HG03460 (cell line): ENCODE measurements at regions not wholly inside any gene's neighbourhood (a gene's known extent, or its start where the extent isn't known, plus 50 kb on each side); places are given as distances from the start of the nearest gene placed in this dataset.

Experiments used
- ATAC-seq: cut with Tn5 transposase; IDR thresholded peaks from one replicate; pipeline ENCODE4 v1.9.1; 2021; ENCODE audit not compliant: unreplicated experiment

DNA sequence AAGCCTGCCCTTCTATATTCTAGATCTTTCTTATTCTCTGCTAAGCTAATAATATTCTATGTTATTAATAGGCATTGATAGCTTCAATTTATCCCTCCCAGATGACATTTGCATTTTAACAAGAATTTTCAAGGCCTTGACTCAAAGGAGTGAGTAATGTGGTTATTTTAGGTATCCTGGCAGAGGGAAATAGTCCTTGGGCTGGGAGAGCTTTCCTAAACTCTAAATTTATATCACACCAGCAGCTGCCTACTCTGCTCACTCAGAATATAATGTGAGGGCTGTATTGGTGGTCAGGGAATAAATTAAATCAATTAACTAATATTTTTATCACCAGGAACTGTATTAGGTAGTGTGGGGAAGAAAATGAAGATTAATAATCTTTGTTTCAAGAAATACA lies 74.8 kb upstream of the ADAM23 start:
- ATAC-seq: no peak

DNA sequence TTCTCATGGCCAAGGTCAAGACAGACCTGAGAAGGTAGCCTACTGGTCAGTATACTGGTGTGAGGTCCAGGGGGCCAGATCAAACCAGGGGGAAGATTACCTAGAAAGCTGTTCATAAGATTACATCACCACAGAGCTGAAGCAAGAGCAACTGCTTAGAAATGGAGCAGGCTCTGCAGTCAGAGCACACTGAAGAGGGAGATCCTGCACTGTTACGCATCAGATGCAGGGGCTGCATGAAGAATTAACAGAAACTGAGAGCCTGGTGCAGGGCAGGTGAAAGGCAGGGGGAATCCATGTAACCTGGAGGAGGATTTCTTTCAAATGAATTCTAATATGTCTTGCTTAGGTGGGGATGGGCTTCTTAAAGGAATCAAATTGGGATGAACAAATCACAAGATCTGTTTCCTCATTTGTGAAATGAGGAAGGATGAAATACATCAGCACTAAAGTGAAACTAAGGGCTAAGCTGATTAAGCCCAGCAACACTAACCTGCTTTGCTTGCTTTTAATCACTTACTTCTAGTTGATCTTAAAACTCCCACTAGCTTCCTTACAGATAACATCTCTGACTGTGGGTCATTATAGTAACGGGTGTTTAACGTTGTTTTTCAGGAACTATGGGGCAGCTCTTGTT lies 74.3 kb upstream of the ADAM23 start:
- no peak for ATAC-seq

DNA sequence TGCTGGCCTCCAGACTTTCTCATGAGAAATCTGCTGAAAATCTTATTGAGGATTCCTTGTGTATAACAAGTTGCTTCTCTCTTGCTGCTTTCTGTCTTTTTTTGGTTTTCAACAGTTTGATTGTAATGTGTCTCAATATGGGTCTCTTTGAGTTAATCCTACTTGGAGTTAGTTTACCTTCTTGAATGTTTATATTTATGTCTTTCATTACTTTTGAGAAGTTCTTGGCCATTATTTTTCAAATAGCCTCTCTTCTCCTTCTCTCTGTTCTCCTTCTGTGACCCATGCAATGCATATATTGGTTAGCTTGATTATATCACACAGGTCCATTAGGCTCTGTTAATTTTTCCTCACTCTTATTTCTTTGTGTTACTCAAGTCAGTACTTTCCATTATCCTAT lies 67.4 kb upstream of the ADAM23 start:
- ATAC-seq: no peak

DNA sequence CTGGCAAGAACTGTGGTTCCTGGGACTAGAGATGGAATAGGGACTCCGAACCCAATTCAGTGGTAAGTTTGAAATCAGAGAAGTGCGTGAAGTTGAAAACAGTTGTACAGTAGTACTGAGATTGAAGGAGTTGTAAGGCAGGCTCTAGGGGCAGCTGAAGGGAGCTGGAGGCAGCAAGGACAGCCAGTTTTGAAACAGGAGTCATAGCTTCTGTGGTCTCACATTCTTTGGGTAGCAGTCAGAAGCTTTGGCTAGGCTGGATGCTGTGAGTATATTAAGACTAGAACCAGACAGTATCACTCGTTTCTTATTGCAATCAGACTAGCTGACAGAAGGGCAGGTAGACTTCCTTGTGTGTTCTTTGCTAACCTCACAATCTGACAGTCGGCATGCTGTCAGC lies 64.5 kb upstream of the ADAM23 start:
- no peak for ATAC-seq

DNA sequence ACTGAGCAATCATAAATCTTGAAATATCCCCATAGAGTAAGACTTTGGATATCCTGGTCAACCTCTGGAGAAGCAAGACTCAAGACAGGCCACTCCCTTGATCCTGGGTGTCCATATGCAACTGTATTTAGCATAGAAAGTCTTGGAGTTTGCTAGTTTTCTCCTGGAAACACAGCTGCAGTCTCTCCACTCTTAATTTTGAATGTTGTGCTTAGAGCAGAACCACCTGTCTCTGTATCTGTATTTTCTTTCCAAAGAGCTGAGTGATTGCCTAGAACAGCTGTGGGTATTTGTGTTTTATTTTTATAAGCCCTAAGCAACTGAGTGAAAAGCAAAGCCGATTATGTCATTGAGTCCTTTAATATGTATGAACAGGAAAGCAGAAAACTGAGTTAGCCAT lies 64.1 kb upstream of the ADAM23 start:
- ATAC-seq: no peak

DNA sequence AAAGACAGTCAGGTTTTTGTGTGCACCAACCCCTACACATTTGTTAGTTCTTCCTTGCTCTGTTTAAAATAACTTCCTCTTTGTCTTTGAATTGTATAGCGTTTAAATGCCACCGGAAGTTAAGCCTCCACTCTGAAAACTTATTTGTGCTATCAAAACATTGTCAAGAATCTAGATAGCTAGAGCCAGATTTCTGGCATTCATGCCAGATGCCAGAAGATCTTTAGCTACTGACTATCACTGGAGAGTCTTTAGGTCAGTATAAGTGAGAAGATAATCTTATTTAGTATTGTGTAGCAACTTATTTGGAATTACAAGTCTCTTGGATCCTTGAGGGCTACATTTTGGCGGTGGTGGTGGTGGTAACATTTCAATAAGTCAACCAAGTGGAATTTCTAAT lies 63.4 kb upstream of the ADAM23 start:
- no peak for ATAC-seq

DNA sequence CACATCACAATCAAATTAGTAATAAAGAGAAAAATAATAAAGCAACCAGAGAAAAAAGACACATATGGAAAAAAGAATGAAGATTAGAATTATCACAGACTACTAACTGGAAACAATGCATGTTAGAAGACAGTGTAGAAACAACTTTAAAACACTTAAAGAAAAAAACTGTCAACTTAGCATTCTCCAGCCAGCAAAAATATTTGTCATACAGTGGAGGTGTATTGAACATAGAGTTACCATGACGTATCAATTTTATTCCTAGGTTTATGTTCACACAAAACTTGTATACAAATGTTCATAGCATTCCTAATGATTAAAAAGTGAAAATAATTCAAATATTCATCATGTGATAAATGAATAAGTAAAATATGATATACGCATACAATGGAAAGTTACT lies 61.5 kb upstream of the ADAM23 start:
- ATAC-seq: no peak

DNA sequence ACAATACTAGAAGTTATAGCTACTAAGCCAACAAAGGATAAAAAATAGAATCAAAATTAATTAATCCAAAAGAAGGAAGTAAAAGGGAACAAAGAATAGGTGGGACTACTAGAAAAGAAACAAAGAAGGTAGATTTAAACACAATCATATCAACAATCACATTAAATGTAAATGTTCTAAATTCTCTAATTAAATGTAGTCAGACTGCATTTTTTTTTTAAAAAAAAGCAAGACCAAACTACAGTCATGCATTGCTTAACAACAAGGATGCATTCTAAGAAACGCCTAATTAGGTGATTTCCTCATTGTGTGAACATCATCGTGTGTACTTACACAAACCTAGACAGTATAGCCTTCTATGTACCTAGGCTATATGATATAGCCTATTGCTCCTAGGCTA lies 59.7 kb upstream of the ADAM23 start:
- no peak for ATAC-seq

DNA sequence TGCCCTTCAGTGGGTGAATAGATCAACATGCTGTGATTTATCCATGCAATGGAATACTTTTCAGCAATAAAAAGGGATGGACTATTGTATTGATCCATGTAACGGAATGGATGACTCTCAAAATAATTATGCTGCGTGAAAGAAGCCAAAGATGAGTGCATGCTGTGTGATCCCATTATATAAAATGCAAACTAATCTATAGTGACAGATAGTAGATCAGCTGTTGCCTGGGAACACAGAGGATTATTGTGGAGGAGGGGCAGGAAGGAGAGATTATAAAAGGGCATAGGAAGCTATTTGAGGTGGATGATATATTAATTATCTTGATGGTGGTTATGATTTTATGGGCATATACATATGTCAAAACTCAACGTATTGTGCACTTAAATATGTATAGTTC lies 55.5 kb upstream of the ADAM23 start:
- ATAC-seq: no peak

DNA sequence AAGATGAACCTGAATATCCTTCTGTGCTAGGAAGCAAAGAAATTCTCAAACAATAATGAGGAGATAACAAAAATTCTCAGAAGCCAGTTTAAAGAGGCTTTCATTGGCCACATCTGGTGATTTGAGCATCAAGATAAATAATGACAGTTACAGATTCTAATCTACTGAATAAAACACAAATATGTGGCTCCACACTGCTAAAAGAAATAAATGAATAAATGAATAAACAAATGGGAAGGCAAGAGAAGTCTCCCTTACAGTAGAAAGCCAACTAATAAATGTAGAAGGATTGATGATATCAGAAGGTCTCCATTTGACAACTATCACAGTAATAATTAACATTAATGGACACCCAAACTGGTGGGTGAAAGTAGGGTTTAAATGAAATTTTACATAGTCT lies 54.6 kb upstream of the ADAM23 start:
- ATAC-seq: no peak

DNA sequence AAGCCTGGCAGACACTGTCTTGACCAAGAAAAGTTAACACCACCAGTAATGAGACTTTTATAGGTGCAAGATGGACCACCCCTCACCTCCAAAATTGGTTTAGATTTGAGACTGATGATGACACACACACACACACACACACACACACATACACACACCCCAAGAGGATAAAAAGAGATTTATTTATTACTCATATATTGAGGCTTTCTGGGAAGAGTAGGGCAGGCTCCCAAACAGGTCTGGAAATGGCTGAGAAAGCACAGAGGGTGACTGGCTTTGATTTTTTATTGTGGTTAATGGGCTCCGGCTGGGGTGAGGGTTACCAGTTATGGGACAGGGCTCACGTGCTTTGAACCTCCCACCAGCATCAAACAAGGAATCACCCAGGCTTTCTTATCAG lies 54.2 kb upstream of the ADAM23 start:
- ATAC-seq: no peak

DNA sequence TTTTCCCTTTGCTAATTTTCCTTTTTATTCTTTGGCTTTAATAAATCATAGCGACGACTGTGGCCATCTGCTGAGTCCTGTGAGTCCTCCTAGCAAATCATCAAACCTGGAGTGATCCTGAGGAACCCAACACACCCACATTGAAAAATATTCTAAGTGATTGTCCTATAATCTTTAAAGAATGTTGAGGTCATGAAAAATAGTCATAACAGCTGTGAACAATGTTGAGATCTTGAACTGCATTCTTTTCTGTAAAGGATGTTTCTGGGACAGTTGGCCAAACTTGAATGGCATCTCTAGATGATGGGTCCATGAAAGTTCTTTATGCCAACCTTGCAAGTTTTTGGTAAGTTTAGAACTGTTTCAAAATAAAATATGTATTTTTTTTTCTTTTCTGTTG lies 53.2 kb upstream of the ADAM23 start:
- ATAC-seq: no peak

DNA sequence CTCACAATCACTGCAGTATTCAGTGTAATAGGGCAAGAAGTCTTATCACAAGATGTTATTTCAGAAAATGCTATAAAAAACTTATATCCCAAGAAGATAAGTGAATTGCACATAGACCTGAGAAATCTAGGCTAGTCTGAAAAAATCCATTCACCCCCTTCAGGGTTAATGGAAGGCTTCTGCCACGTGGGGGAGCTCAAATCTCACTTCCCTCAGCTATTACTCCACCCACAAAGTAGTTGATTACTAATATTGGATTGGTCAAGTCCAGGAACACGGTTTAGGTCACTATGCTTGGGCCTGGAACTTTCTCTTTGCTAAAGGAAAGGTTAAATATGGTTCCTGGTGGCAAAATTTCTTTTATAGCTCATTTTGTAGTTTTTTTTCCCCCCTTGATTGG lies 51.2 kb upstream of the ADAM23 start:
- ATAC-seq: peak; percentile 99
